A673 (cell line): ENCODE measurements at regions not wholly inside any gene's neighbourhood (a gene's known extent, or its start where the extent isn't known, plus 50 kb on each side); places are given as distances from the start of the nearest gene placed in this dataset.

Experiments
- BruUV-seq: library from RNA; stranded (reverse); fragments of 400-500 nt; replicated peaks from 2 replicates; lab custom pipeline; 2021; lab: Mats Ljungman, UMichigan
- CTCF ChIA-PET: fragments of 300-600 bp; sonication (Branson Sonifier 250); formaldehyde crosslinking; loops from one replicate; lab custom pipeline; 2022; ENCODE audit warnings: antibody characterized with exemption; lab: Charles Lee
- POLR2A ChIA-PET: fragments of 300-600 bp; sonication (Branson Sonifier 250); formaldehyde crosslinking; loops from one replicate; lab custom pipeline; 2022; ENCODE audit warnings: antibody characterized with exemption; ENCODE audit not compliant: low non-redundant PET; lab: Charles Lee
- DNase-seq: peaks from one replicate; pipeline ENCODE4 v3.0.0-alpha.2; 2015; ENCODE audit warnings: low spot score
- H3K27ac ChIP-seq: fragments of 200-600 bp; sonication (generic); 2 replicates; pipeline ENCODE4 v1.5.1; 2016; ENCODE audit warnings: mixed run types, low read depth, mild to moderate bottlenecking, mixed read lengths, antibody characterized with exemption, low read length; ENCODE audit not compliant: poor library complexity, severe bottlenecking
- H3K27me3 ChIP-seq: fragments of 200-600 bp; sonication (generic); replicated peaks from 2 replicates; pipeline ENCODE4 v1.6.1; 2017; ENCODE audit warnings: mixed run types, low read depth, mild to moderate bottlenecking, mixed read lengths, antibody characterized with exemption, low read length; ENCODE audit not compliant: insufficient read depth, poor library complexity
- H3K36me3 ChIP-seq: fragments of 200-600 bp; sonication (generic); 2 replicates; pipeline ENCODE4 v1.6.1; 2016; ENCODE audit warnings: mixed run types, mild to moderate bottlenecking, mixed read lengths, antibody characterized with exemption, low read length; ENCODE audit not compliant: insufficient read depth, poor library complexity, severe bottlenecking
- H3K4me1 ChIP-seq: fragments of 200-600 bp; sonication (generic); 2 replicates; pipeline ENCODE4 v1.6.1; 2017; ENCODE audit warnings: mixed run types, mild to moderate bottlenecking, mixed read lengths, antibody characterized with exemption, low read length; ENCODE audit not compliant: insufficient read depth, poor library complexity, severe bottlenecking
- H3K4me3 ChIP-seq: fragments of 200-600 bp; sonication (generic); 2 replicates; pipeline ENCODE4 v1.5.1; 2016; ENCODE audit warnings: low read depth, mixed run types, mild to moderate bottlenecking, mixed read lengths, low read length; ENCODE audit not compliant: poor library complexity, severe bottlenecking
- H3K9me3 ChIP-seq: fragments of 200-600 bp; sonication (generic); 2 replicates; pipeline ENCODE4 v1.6.1; 2016; ENCODE audit warnings: mixed run types, low read depth, mild to moderate bottlenecking, mixed read lengths, antibody characterized with exemption, low read length; ENCODE audit not compliant: poor library complexity, severe bottlenecking
- CTCF ChIP-seq: fragments of 300-800, 200-600 bp; sonication (generic); conservative IDR thresholded peaks from 2 replicates; pipeline ENCODE4 v1.5.1; 2017; ENCODE audit warnings: low read depth, mild to moderate bottlenecking, antibody characterized with exemption, low read length, moderate library complexity, mixed read lengths
- EZH2 ChIP-seq: fragments of 200-600 bp; sonication (generic); IDR thresholded peaks from 2 replicates; pipeline ENCODE4 v1.6.1; 2017; ENCODE audit warnings: borderline replicate concordance, low read depth, mild to moderate bottlenecking, mixed read lengths, antibody characterized with exemption, low read length; ENCODE audit not compliant: poor library complexity, severe bottlenecking
- intact Hi-C: fragments of 100-400 bp; cut with micrococcal nuclease; formaldehyde crosslinking; loops from one replicate; pipeline ENCODE4 v1.10.0; 2022; ENCODE audit not compliant: unreplicated experiment

GRCh38 chr6:126784161-126784790 is 334.2 kb upstream of the RSPO3 start:
- intact Hi-C loops = no loop called here
- BruUV-seq = no TSS peak
- ChIA-PET CTCF (no interaction called here), POLR2A (no interaction called here)
- Histone ChIP-seq H3K36me3 (no peaks in the 10 kb centered on the region), H3K27ac (no peak overlapping the region), H3K4me3 (no peak overlapping the region), H3K27me3 (no peaks in the 10 kb centered on the region), H3K9me3 (no peaks in the 10 kb centered on the region), H3K4me1 (peaks cover 27% of the 10 kb centered on the region)
- no peak for TF ChIP-seq CTCF
- no peak for TF ChIP-seq EZH2
- no peak for DNase-seq

- POLR2A ChIA-PET = no interaction called here
- intact Hi-C loops = no loop called here
- no peak for TF ChIP-seq EZH2
- no peak for TF ChIP-seq CTCF
- no peak for DNase-seq
- BruUV-seq = no TSS peak
- Histone ChIP-seq H3K27me3 (no peaks in the 10 kb centered on the region), H3K4me3 (no peak overlapping the region), H3K27ac (no peak overlapping the region), H3K4me1 (peaks cover 36% of the 10 kb centered on the region), H3K36me3 (no peaks in the 10 kb centered on the region), H3K9me3 (no peaks in the 10 kb centered on the region)
- CTCF ChIA-PET = no interaction called here
Observed at GRCh38 chr6:126786262-126786661, 332.2 kb upstream of the RSPO3 start.

- intact Hi-C loops = no loop called here
- DNase-seq = no peak
- no peak for TF ChIP-seq CTCF
- TF ChIP-seq EZH2 = no peak
- POLR2A ChIA-PET = interaction anchor here (0.5 kb wide), 1 partner anchor 1008 kb away, joined by 3 read pairs; no protein-coding TSS in a partner anchor
- H3K36me3 ChIP-seq = no peaks in the 10 kb centered on the region
- BruUV-seq = no TSS peak
- H3K27me3 ChIP-seq = no peaks in the 10 kb centered on the region
- CTCF ChIA-PET = no interaction called here
- H3K9me3 ChIP-seq = no peaks in the 10 kb centered on the region
- no peak overlapping the region for H3K4me3 ChIP-seq
- no peak overlapping the region for H3K27ac ChIP-seq
- peaks cover 36% of the 10 kb centered on the region for H3K4me1 ChIP-seq
Observed at GRCh38 chr6:126787635-126788034, 330.8 kb upstream of the RSPO3 start.
